GM19238 (cell line): ENCODE measurements at regions not wholly inside any gene's neighbourhood (a gene's known extent, or its start where the extent isn't known, plus 50 kb on each side); places are given as distances from the start of the nearest gene placed in this dataset.
"Not testable (repeated sequence)": the region's sequence is repeated elsewhere in the genome, so short reads cannot be mapped to it uniquely, and the experiment has no call there.

Source experiments
- DNase-seq: peaks from one replicate; pipeline ENCODE4 v3.0.0; 2011; ENCODE audit warnings: low spot score; ENCODE audit not compliant: insufficient read length

DNA sequence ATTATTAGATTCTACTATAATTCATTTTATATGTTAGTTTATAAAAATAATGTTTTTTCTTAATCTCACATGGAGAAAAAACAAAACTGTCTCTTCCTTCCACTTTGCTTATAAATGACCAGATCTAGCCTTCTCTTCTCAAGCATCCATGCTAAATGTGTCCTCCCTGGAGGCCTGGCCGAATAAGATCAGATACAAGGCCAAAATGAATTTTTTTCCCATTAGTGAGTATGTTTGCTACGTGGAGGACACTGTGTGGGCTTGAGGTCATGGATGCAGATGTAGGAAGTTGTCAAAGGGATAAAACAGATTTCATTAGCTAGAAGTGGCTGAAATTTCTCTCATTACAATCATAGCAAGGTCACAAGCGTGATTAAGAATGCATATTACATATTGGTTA is 1244.9 kb upstream of the SEL1L start:
- no peak for DNase-seq

DNA sequence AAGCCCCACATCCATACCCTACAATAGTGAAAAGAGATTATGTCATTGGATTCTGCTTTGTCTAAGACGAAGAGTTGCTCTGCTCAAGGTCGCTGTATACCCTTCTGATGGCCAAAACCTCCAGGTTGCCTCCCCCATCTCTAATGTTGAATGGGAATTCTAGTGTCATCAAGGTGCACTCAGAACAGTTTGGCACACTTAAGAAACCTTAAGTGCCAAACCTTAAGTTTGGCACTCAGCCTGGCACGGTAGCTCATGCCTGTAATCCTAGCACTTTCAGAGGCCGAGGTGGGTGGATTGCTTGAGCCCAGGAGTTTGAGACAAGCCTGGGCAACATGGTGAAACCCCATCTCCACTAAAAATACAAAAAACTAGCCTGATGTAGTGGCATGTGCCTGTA is 1245.6 kb upstream of the SEL1L start:
- DNase-seq: no peak

DNA sequence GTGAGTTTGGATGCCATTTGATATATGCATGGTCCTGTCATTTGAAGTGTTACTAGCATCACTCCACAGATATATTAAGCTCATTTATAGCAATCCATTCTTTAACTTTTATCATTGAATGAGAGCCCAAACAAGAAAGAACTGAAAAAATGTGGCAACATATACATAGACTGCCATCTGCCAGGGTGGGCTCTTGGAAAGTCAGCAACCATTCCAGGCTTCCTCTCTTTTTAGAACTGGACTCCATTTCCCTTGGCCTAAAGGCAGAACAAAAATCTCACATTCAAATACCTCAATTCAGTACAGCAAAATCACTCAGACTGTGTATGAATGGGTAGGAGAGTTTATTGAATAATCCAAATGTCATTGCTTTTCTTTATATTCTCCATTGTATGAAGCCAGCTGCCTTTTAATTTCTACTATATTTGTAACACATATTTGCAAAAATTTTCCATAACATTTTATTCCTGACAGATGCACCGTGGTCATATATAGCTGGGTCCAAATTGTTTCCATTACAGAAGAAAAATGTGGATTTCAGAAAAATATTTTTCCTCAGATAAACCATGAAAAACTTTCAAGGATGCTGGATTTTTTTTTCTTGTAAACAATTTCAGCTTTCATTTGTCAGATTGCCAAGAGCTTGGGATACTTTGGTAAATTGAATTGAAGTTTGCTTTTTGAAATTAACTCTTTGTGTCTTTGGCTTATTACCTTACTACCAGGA is 1252.3 kb upstream of the SEL1L start:
- DNase-seq: no peak

DNA sequence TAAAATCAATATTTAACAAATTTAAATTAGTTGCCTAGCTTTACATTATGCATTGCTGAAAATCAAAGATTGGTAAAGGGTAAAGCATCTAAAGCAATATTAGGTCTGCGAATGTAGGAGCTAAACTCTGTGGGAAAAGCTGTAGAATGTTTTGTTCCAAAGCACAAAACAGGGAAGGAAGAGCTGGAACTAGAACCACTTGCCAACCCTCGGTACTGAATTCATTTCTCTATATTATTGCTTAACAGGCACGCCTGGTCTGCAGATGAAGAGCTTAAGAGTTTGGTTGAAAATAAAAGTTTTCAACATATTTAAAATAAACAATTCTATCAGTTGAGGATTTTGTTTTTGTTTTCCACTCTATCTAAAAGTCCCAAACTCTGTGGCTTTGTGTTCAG is 1252.8 kb upstream of the SEL1L start:
- no peak for DNase-seq

DNA sequence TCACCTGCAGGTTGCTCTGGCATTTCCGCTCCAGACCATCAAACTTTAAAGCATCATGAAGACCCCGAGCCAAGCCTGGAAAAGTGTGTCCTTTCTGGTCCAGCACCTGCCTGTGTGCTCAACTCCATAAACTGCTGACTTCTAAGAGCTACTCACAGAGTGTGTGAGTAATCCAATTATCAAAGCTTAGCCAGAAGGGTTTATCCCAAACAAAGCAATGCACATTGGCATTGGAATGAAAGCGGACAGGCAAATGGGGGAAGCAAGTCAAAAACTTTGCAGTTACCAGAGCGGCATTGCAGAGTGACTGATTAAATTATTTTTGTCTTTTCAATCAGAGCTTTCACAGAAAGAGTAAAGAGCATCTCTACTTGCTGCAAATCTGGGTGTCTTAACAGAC is 1262.4 kb upstream of the SEL1L start:
- no peak for DNase-seq

DNA sequence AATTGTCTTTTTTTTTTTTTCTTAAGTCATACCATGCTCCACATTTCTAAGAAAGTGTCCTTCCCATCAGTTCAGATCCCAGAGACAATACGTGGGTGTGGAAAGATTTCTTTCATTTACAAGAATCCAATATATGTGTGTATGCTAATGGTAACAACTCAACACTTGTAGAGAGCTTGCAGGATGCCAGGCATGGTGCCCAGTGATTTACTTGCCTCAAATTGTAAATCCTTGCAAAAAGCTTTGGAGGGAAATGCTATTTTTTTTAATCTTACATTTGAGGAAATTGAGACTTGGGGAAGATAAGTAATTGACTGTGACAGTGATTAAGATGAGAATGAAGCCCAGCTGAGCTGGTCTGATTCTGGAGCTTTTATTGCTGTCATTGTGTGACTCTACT is 1264.6 kb upstream of the SEL1L start:
- DNase-seq: no peak

DNA sequence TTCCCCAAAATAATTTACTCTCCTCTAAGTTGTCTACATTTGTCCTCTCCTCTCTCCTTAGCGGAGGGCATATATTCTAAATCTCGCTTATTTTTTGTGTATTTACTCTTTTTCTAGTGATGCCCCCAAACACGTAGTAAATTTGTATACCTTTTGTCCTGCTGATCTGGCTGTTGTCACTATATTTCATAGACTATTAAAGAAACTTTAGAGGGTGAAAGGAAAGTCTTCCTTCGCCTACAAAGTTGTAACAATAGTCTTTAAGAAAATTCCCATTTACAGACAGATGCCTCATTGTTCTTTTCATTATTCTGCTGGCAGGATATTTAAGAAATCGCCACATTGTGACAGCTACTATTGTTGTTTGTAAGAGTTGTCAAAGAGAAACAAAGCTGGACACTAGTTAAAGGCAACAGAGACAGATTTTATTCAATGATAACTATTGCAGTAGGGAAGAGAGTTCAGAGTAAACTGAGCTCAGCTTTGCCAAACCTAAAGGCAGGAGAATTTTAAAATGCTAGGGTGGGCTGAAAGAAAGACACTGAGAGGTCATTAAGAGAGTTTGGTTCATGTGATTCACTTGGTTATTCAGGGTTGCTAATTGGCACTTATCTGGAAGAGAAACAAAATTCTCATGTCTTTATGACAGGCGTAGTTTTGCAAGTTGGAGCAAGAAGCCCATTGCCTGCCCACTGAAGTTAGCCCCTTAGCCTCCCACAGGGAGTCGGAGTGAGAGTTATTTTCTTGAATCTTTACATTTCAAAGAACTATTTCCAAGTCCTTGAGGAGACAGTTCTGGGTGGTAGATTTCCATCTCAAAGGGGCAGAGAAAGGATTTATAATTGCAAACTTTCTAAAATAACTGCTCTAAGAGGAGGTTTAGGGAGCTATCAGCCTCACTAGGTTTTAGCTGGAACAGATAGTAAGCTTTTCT is 1272.5 kb upstream of the SEL1L start:
- no peak for DNase-seq

DNA sequence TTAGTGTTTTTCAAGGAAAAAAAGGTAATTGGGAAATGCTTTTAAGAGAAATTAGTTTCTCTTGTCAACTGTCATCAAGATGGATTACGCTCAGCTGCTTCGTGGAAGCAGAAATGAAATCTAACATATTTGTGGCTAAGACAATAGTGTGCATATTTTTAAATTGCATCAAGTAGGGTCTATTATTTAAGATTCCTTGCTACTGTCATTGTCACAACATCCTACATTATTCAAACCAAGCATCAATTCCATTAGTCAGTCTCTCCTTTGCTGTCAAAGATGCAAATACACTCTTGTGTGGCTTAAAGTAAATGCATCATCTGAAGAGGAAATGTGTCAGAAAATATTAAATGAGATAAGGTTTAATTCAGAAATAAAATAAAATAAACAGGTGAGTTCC is 1277.6 kb upstream of the SEL1L start:
- no peak for DNase-seq

DNA sequence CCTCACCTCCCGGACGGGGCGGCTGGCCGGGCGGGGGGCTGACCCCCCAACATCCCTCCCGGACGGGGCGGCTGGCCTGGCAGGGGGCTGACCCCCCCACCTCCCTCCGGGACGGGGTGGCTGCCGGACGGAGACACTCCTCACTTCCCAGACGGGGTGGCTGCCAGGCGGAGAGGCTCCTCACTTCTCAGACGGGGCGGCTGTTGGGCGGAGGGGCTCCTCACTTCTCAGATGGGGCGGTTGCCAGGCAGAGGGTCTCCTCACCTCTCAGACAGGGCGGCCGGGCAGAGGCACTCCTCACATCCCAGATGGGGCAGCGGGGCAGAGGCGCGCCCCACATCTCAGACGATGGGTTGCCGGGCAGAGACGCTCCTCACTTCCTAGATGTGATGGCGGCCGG is 1280.7 kb upstream of the SEL1L start:
- DNase-seq: not testable (repeated sequence)

DNA sequence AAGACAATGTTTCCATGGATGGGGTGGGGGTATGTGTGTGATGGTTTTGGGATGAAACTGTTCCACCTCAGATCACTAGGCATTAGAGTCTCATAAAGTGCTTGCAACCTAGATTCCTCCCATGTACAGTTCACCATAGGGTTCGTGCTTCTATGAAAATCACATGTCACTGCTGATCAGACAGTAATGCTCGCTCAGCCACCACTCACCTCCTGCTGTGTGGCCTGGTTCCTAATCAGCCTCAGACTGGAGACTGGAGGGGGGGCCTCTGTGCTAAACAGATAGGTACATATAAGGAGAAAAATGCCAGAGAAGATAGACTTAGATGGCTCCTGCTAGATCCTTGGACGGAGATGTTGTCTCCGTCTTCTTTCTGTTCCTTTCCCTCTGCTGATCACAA is 1296.9 kb upstream of the SEL1L start:
- no peak for DNase-seq

DNA sequence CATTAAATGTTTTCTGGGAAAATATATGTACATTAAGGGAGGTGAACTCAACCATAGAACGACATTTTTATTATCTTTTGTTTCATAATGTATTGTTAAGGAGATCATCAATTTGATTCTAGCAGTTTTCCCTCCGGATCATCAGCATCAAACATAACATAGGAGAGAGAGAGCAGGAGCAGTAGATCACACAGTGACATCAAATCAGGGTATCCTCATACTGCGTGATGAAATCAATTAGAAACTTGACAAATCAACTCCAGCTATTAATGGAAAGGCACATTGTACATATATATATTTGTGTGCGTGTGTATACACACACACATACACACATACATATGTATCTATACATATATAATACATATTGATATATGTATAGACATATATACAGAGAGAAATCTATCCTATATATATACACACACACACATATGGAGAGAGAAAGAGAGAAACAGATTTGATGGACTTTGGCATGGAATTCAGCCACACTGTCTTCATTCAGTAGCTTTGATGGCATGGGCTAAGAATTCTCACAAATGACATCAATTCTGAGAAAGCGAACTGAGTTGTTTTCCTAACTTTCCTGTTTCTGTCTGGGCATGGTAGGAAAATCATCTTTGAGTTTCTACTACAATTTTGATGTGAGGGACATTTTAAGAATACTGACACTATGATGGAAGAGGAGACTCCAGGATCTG is 1302.8 kb upstream of the SEL1L start:
- DNase-seq: no peak

DNA sequence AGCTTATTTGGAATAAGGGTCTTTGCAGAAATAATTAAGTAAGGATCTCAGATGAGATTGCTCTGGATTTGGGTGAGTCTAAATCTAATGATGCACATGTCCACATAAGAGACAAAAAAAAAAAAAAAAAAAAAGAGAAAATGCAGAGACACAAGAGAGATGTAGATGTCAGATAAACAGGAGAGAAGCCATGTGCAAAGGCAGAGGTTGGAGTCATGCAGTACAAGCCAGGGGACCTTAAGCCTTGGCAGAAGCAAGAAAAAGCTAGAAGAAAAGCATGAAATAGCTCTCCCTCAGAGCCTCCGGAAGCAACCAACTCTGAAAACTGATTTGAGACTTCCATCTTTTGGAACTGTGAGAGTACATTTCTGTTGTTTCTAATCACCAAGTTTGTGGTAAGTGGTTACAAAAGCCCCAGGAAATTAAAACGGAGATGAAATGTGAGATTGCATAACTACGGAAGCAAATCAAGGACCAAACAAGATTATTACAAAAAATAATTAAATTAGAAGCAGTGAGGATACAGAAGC is 1304.0 kb upstream of the SEL1L start:
- no peak for DNase-seq

DNA sequence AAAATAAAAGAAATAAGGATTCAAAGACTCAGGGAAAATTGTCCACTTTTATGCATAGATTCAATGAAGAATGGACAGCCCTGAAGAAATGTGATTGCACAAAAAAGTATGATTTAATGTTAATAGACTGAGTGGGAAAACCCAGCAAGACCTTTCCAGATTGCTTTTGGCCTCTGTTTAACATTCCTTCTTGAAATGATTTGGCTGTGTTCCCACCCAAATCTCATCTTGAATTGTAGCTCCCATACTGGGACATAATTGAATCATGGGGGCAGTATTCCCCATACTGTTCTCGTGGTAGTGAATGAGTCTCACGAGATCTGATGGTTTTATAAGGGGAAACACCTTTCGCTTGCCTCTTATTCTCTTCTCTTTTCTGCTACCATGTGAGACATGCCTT is 1316.9 kb upstream of the SEL1L start:
- no peak for DNase-seq

DNA sequence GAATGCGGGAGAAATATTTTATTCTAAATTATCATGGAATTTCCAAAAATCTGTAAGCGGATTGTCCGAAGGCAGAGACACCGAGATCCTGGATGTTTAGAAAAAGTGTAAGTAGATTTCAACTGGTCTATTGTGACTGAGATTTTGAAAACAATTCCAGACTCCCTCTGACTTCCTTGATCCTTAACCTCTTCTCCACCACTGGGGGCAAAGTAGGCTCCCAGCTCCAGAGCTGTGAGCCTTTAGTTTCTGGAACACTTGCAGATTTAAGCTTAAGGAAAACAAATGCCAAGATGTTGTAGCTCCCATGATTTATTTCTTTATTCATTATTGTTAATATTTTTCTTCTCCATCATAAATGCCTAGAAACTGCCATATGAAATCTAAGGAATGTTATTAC is 1320.5 kb upstream of the SEL1L start:
- DNase-seq: no peak

DNA sequence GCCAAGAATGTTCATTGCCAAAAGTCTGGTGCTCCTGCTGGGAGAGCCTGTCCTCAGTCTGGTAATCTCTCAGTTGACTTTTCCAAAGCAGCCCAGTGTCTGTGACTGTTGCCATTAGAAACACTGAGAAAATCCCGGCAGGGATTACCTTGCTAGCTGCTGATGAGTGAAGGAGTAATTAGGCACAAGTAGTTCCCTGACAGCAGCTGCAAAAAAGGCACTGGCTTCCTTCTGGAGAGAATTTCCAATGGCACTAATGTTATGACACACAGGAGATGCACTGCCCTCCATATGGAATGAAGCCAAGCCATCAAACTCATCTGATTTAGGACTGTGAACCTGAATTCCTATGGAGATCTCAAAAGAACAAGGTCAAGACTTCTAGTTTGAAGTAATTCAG is 1321.2 kb upstream of the SEL1L start:
- no peak for DNase-seq

DNA sequence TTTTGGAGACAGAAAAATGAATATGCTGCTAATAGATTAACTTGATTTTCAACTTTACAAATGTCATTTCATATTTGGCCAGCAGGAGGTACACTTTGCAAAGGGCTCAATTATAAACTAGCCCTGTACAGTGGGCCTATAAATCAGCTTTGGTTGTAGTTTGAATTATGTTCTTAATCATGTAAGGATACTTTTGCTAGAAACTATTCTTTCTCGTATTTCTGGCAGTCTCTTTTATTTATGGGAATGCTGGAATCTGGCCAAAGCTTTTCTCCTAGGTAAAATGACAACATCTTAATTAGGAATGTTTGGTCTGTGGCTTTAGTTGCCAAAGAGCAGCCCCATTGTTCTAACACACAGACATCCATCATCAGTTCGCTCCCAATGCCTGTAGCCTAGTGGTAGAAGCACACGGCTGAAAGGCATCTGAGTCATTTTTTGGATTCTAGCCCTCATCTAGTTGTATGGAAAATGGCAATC is 1322.3 kb upstream of the SEL1L start:
- no peak for DNase-seq

DNA sequence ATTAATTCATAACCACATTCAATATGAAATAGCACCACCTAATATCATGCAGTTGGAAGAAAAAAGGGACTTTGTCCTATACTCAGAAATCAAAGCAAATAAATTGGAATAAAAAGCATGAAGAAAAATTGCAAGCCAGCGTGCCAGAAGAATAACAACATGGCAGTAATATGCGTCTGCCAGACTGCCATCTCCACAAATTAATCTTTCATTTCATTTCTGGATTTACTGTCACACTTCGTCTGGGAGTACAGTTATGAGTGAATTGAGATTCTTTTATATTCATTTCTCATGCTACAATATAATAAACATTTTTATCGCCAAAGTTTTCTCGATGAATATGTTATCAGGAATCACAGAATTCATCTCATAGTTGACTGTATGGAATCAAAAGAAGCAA is 1327.7 kb upstream of the SEL1L start:
- DNase-seq: no peak

DNA sequence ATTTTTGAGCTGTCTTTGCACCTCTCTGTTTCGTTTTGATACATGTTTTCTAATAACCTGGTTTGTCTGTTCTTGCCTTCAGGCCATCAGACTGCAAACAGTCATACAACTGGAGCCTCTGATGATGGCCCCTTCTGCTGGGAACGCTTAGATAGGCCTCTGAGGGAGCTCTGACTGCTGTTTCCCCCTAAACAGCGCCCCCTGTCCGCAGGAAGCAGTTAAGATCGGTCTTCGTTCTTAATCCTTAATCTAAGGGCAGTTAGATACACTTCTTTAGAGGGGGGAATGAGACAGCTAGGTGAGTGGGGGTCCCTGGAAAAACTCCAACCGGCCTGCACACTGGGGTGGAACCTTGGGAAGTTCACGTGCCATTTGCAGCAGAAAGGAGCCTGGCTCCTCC is 1338.8 kb upstream of the SEL1L start:
- no peak for DNase-seq

DNA sequence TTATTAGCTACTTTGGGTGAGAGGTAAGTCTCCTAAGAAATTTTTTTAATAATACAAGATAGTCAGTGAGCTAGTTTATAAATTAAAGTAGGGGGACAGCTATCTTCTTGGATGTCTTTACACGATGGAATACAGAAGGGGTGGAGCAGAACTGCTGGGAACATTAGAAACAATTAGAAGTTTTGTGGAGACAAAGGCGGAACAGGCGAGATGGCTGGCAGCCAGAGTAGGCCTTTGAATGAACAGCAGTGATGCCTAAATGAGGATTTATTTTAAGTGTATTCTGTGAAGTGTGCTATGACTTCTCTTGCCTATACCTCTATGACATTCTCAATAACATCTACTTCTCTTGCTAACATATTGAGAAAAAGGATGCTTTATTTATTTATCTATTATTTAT is 1345.3 kb upstream of the SEL1L start:
- DNase-seq: no peak

DNA sequence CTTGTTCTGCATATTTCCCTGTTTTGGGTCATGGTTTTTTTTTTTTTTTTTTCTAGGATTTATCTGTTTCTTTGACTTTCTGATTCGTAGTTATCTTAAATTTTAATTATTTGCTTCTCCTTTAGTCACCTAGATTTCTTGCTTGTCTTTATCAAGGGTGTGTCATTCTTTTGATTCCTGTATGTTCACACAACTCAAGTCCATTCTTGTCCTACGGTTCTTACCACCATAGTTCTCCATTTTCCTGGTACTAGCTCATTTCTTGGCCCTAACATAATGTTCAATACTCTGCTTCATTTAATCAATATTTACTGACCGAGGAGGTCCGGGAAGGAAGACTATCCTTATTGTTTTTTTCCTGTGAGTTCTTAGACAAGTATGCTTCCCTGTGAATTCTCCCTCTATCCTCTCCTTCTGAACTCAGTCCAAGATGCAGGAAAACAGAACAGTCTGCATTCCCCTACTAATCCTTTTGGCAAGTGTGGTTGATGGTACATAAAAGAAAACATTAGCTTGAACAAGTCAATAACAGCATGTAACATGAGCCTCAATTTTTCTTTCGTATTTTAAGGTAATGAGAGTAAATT is 1346.4 kb upstream of the SEL1L start:
- DNase-seq: no peak

DNA sequence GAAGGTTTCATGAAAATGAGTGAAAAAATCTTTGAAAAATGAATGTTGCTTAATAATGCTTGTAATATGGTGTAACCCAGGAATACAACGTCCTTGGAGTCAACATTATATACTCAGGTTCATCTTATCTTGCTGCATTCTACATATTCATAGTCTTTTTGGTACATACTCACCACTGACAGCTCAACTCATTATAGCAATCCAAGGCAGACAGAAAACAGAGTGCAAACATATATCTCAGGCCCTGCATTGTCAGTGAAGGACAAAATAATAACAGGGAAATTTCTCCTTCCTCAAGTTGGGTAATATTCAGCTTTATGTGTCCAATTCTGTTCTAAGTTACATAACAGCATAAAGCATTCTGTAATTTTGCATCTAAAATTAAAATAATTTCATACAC is 1353.0 kb upstream of the SEL1L start:
- no peak for DNase-seq
